Femur (tissue), 1 donor: ENCODE measurements at regions not wholly inside any gene's neighbourhood (a gene's known extent, or its start where the extent isn't known, plus 50 kb on each side); places are given as distances from the start of the nearest gene placed in this dataset.

ENCODE experiments used
- DNase-seq: peaks from one replicate; pipeline ENCODE4 v3.0.0-alpha.2; 2017

DNA sequence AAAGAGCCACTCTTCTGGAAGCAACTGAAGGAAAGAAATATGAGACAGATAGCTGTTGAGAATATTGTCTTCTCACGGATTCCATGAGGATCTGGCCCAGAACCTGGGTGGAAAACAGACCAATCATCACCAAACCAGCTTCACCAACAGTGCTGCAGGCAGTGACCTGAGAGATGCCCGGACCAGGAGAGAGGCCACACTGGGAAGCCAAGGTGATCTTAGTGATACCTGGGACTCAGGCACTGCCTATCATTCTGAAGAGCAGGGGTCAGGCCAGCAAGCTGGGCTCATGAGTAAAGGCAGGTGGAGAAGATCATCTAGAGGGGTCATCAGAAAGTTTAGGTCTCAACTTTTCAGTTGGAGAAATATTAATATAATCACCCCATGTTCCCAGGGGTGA lies 595.8 kb upstream of the CADM1 start:
- DNase-seq, result no peak

GRCh38 chr11:116099541-116099940 lies 595.3 kb upstream of the CADM1 start:
- no peak for DNase-seq

- no peak for DNase-seq
Measured at GRCh38 chr11:116096272-116096995, 592.2 kb upstream of the CADM1 start.

DNA sequence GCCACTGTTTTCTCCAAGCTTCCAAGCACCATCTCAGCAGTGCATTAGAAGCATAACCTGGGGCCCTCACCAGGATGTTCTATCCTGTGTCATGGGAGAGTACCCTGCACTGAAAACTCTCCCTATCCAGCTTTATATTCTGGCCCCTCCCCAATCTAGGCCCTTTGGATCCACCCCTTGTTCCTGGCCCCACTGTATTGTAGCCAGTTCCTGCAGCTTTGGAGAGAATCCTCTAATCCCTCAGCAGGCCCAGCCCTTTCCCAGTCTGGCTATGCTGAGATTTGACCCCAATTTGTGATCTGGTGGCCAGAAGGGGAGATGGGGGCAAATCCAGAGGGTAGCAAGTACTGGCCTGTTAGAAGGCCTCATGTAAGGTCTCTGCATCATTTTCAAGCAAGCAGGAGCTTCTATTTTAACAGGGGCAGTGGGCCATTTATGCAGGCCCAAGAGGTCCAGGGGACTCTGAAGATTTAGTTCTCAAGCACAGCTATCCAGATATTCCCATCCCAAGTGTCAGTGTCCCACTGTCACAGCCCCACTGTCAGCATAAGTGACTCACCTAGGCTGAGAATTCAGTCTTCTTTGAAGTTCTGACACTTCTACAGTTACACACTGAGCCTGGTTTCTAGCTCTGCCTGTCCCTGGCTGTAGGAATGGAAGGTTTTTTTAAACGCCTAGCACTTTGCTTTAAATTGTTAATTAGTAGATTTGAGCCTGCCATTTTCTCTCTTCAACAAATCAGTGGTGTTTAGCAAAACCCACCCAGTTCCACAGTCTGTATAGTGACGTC lies 589.5 kb upstream of the CADM1 start:
- no peak for DNase-seq

- DNase-seq, result no peak
Measured at GRCh38 chr11:116093065-116093464, 588.9 kb upstream of the CADM1 start.

GRCh38 chr11:116086426-116086825 lies 582.2 kb upstream of the CADM1 start:
- DNase-seq, result no peak

DNA sequence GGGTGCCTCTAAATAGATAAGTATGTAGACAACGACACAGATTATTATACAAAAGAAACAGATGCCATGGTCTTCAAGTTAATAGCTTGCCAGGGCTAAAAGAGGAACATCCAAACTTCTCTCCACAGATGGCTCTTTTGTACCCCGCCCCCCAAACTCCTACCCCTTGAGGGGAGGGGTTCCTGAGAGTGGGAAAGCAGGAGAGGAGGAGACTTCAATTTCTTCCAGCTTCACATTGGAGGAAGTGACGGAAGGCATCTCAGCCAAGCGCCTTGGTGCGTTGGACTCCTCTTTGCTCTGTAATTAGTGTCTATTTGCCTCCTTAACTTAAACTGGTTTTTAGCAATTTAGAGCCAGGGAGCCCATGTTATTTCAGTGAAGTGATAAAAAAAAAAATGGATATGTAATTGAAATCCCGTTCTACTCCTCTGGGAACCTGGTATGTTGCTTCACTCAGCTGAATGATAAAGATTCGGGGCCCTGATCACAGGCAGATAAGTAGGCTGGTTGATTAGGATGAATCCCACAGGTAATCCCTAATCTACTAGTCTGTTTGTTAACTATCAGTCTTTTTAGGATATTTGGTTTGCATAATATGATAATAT lies 580.9 kb upstream of the CADM1 start:
- no peak for DNase-seq

DNA sequence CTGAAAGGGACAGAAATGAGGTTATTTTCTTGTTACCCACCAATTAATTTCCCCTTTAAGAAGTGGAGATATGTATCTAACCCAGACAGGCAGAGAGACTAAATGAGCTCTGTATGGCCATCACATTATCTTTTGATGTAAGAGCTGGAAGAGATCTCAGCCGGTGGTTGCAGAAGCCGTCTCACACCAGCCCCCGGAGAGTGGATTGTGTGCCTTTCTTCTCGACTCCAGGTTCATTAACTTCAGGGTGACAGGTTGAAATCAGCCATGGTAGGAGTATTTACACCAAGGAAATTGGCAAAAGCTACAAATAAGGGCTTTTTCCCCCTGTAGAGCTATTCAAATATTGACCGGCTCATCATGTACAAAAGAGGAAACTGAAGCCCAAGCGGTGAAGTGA lies 580.3 kb upstream of the CADM1 start:
- DNase-seq, result no peak

- no peak for DNase-seq
Measured at GRCh38 chr11:116082256-116082655, 578.0 kb upstream of the CADM1 start.

DNA sequence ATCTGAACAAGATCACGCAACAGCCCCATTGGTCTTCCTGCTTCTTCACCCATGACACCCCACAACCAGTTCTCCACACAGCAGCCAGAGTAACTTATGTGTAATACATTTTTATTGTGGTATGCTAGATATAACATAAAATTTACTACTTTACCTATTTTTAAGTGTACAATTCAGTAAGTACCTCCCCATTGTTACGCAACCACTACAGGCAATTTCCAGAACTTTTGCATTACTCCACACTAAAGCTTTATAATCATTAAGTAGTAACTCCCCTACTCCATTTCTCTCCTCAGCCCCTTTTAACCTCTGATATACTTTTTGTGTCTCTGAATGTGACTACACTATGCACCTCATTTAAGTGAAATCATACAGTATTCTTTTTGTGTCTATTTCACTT lies 575.4 kb upstream of the CADM1 start:
- no peak for DNase-seq

- DNase-seq, result no peak
Measured at GRCh38 chr11:116078101-116078591, 573.9 kb upstream of the CADM1 start.

GRCh38 chr11:116077092-116077491 lies 572.9 kb upstream of the CADM1 start:
- DNase-seq, result no peak

DNA sequence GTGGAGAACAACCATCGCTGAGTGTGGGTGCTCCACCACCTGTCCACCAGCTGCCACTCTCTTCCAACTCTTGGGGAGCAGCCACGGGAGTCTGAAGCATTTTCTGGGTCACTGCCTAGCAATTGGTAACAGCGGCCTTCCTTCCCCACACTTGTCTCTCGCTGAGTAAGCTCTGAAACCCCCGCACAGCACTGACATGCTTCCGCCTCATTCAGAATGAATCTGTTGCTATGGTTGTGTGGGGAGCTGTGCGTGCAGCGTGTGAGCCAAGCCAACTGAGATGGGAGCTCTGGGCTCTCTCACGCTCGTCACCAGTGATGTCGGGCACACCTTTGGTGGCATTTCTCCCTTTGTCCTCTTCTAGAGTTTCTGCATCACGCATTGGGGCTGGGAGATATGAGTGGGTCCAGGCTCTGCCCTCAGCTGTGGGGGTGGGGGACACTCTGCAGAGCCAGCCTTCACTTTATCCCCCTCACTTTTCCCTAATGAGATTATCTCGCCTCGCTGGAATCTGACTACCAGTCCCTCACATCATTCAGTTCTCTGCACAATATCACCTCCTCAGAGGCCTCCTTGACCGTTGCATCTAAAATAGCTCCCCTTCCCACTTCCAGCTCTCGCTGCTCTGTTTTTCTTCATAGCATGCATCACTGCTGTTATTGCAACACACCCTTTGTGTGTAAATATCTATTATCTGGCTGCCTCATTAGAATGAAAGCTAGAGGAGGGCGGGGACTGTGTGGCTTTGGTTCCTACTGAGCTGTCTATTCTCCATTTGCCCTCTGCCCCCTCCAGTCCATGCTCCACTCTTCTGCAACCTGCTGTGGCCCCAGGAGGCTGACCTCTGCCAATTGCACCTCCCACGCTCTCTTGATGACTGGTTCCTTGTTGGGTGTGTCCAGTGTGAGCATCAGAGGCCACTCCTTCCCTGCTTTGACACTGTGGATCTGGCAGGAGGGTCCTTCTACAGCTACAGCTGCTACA lies 569.9 kb upstream of the CADM1 start:
- peak; percentile 48 for DNase-seq

DNA sequence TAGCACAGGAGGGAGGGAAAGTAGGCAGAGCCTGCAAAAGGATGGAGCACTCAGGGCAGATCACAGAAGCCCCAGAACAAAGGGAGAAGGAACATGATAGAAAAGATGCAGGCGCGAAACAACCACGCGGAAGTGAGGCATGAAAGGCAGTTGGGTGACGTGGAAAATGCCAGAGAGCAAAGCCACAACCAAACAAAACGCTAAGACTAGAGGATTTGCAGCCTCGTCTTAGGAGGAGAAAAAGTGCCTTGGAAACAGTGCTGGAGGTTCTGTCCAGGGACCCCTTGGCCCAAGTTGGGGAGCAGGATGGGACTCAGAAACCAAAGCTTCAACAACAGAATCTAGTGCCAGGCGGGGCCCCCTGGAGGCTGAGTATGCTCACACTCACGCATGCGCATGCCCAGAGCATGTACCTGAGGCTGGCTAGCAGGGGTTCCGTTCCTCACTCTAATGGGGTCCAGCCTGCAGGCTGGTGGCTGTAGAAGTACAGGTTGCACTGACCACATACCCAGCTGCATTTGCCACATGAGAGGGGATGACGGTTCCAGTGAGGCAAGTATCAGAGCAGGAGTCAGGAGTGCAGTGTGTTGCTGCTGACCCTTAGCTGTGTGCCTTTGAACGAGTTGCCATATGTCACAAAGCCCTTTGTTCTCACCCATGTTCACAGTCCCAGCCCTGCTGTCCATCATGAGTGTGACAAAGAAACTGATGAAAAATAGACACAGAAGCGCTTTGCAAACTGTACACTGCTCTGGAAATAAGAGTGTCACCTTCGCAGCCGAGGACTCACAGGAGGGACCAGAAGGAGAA lies 568.6 kb upstream of the CADM1 start:
- DNase-seq, result no peak

DNA sequence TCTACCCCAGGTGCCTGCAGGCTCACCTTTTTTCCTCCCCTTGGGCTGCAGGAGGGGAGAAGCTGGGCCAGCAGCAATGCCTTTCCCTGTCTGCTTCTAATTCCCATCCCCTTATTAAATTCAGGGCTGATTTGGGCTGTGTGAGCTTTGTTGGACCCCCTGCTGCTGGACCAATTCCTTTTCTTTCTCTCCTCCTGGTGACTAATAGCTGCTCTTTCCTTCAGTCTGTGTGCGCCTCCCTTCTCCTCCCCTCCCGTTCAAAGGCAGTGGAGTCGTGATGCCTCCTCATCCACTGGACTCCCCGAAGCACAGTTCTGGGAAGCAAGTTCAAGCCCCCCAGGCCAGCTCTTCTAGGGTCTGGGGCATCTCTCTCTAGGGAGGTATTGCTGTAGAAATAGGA lies 567.9 kb upstream of the CADM1 start:
- DNase-seq, result no peak

GRCh38 chr11:116071241-116071640 lies 567.0 kb upstream of the CADM1 start:
- no peak for DNase-seq

DNA sequence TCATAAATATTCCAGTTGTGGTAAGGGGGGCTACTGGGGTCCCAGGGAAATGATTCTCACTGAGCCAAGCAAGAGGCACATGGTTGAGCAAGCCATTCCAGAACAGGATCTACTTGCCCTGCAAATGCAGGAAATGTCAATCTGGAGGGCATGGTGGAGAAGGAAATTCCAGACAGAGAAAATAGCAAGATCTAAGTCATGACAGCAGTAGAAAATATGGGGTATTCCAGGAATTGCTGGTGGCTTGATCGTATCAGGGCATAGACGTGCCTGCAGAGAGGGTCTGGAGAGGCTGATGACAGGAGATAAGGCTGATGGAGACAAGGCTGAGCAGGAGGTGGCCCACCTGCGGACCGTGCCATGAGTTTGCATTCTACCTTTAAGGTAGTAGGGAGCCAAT lies 566.3 kb upstream of the CADM1 start:
- DNase-seq, result no peak

- DNase-seq, result no peak
Measured at GRCh38 chr11:116066777-116067176, 562.6 kb upstream of the CADM1 start.

- DNase-seq, result no peak
Measured at GRCh38 chr11:116065986-116066385, 561.8 kb upstream of the CADM1 start.

DNA sequence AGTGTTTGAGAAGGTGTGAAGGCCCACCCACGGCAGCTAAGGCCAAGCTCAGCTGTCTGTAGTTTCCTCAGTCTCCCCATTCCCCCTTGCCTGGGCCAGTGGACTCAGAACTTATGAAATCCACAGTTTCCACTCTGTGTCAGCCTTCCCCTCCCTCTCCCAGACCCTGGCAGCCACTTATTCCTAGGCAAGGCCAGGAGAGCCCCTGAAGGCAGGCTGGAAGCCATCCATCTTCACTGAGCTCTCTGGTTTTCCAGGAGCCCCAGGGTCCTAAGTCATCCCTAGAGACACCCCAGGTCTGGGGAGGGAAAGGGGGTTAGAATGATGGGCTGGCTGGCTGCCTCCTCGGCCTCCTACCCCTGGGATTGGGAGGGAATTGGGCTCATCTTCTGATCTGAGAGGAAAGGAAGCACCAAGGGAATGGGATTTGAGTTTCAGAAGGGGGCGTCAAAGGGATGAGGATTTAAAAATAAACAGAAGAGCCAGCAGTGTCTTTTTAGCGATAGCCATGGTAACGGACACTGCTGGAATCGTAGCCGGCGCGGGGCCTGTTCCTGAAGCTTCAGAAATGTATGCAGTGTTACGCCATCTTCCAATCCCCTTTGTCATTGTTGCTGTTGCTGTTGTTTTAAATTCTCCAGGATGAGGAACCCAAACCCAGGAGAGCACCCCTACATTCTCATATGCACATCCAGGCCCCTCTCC lies 561.1 kb upstream of the CADM1 start:
- peak; percentile 25 for DNase-seq
